ENCODE measurements at regions not wholly inside any gene's neighbourhood (a gene's known extent, or its start where the extent isn't known, plus 50 kb on each side); places are given as distances from the start of the nearest gene placed in this dataset.

GRCh38 chr1:163013826-163014600, 55.1 kb upstream of the RGS4 start:
- no peak for DNase-seq

- DNase-seq = no peak
These were observed 62.9 kb upstream of the RGS4 start for GRCh38 chr1:163006051-163006834.

- DNase-seq = no peak
These were observed 71.5 kb upstream of the RGS4 start for GRCh38 chr1:162997499-162998285.

- DNase-seq = no peak
These were observed 72.9 kb upstream of the RGS4 start for GRCh38 chr1:162996261-162996660.

- no peak for DNase-seq
These were observed 74.2 kb upstream of the RGS4 start for GRCh38 chr1:162994921-162995320.

- no peak for DNase-seq
These were observed 75.3 kb upstream of the RGS4 start for GRCh38 chr1:162993846-162994245.

- DNase-seq = no peak
These were observed 76.2 kb upstream of the RGS4 start for GRCh38 chr1:162992945-162993344.

- no peak for DNase-seq
These were observed 77.7 kb upstream of the RGS4 start for GRCh38 chr1:162991444-162991843.

GRCh38 chr1:162990665-162991064, 78.5 kb upstream of the RGS4 start:
- no peak for DNase-seq

GRCh38 chr1:162988869-162989268, 80.3 kb upstream of the RGS4 start:
- DNase-seq = no peak

- no peak for DNase-seq
These were observed 81.3 kb upstream of the RGS4 start for GRCh38 chr1:162987866-162988265.

- no peak for DNase-seq
These were observed 83.2 kb upstream of the RGS4 start for GRCh38 chr1:162985816-162986435.

- no peak for DNase-seq
These were observed 84.5 kb upstream of the RGS4 start for GRCh38 chr1:162984699-162985098.

- DNase-seq = no peak
These were observed 85.3 kb upstream of the RGS4 start for GRCh38 chr1:162983671-162984425.

GRCh38 chr1:162982364-162982763, 86.8 kb upstream of the RGS4 start:
- no peak for DNase-seq

- DNase-seq = no peak
These were observed 91.1 kb upstream of the RGS4 start for GRCh38 chr1:162977944-162978568.

- no peak for DNase-seq
These were observed 92.5 kb upstream of the RGS4 start for GRCh38 chr1:162976628-162977027.

GRCh38 chr1:162974810-162975209, 94.4 kb upstream of the RGS4 start:
- DNase-seq = no peak

- no peak for DNase-seq
These were observed 95.8 kb upstream of the RGS4 start for GRCh38 chr1:162973381-162973795.

GRCh38 chr1:162972773-162973172, 96.4 kb upstream of the RGS4 start:
- DNase-seq = no peak

- no peak for DNase-seq
These were observed 99.1 kb upstream of the RGS4 start for GRCh38 chr1:162970021-162970420.

- no peak for DNase-seq
These were observed 102.5 kb upstream of the RGS4 start for GRCh38 chr1:162966613-162967012.

All from activated CD4-positive, alpha-beta T cell treated with anti-CD3 and anti-CD28 coated beads, Interleukin-2, Interleukin-6, amounts not matched to agents 100 ng/mL and 50 ng/mL, durations not matched to agents 16 hours and 8 hours (primary cell).